ENCODE measurements at regions not wholly inside any gene's neighbourhood (a gene's known extent, or its start where the extent isn't known, plus 50 kb on each side); places are given as distances from the start of the nearest gene placed in this dataset.

- H3K4me1 Mint-ChIP-seq, result no peaks in the 10 kb centered on the region
These were observed 199.7 kb downstream of the TBXT start for GRCh38 chr6:165967810-165968407.

GRCh38 chr6:165963750-165964149 lies 203.9 kb downstream of the TBXT start:
- 72% methylated on average over 6 of the region's 6 CpGs for WGBS (ENCODE audit: insufficient coverage)
- intact Hi-C loops (cut with micrococcal nuclease), result no loop called here

More at GRCh38 chr6:165967810-165968407, 199.7 kb downstream of the TBXT start:
- no peak overlapping the region for H3K4me3 Mint-ChIP-seq
- Histone ChIP-seq H3K9ac (ENCODE audit: low read length) (no peak overlapping the region), H3K79me2 (ENCODE audit: control insufficient read depth, insufficient read depth, low read length) (no peaks in the 10 kb centered on the region), H3K36me3 (replicated peaks in 1 of 2; ENCODE audit: control extremely low read depth in 1 of 2, control insufficient read depth in 1 of 2, extremely low read depth in 1 of 2, insufficient read depth in 2 of 2, low read length in 1 of 2) (no peaks in the 10 kb centered on the region), H4K20me1 (ENCODE audit: control insufficient read depth, insufficient read depth, low read length, poor library complexity, severe bottlenecking) (no peaks in the 10 kb centered on the region), H3K4me2 (replicated peaks; ENCODE audit: low read depth, low read length, poor library complexity, severe bottlenecking) (no peak overlapping the region), H3K27ac (ENCODE audit: low read length in 2 of 2) (no peak overlapping the region), H2AFZ (ENCODE audit: insufficient read depth, low read depth, low read length, poor library complexity, severe bottlenecking) (no peak overlapping the region), H3K27me3 (replicated peaks in 1 of 4; ENCODE audit: control extremely low read depth in 1 of 4, control insufficient read depth in 3 of 4, insufficient read depth in 4 of 4, low read length in 3 of 4) (peaks cover 0 to 7% (median 0%) of the 10 kb centered on the region in 4 experiments), H3K4me3 (ENCODE audit: control extremely low read depth in 1 of 5, extremely low read depth in 1 of 5, insufficient read depth in 1 of 5, low read depth in 2 of 5, low read length in 4 of 5) (no peak overlapping the region), H3K4me1 (ENCODE audit: control insufficient read depth in 2 of 2, insufficient read depth in 2 of 2, low read length in 2 of 2) (no peaks in the 10 kb centered on the region), H3K9me3 (ENCODE audit: control extremely low read depth in 1 of 3, control insufficient read depth in 2 of 3, insufficient read depth in 1 of 3, low read length in 2 of 3) (no peaks in the 10 kb centered on the region)
- TF ChIP-seq EZH2 (IDR thresholded peaks at IDR 0.05; ENCODE audit: borderline replicate concordance, insufficient read depth, low read depth, low read length, poor library complexity, severe bottlenecking) (no peak), CTCF (IDR thresholded peaks at IDR 0.05) (no peak)
- 93% methylated on average over 4 of the region's 5 CpGs for WGBS (ENCODE audit: insufficient coverage)
- intact Hi-C loops (cut with micrococcal nuclease), result no loop called here
- H3K27me3 Mint-ChIP-seq, result peaks cover 8% of the 10 kb centered on the region
- no peaks in the 10 kb centered on the region for H3K9me3 Mint-ChIP-seq (ENCODE audit: insufficient read depth)
- POLR2A ChIA-PET, result no interaction called here
- DNase-seq, result no peak
- no peak overlapping the region for H3K27ac Mint-ChIP-seq
- no peak for ATAC-seq (ENCODE audit: low read depth)
- CTCF ChIA-PET, result no interaction called here

More at GRCh38 chr6:165963750-165964149, 203.9 kb downstream of the TBXT start:
- Histone ChIP-seq H3K36me3 (replicated peaks in 1 of 2; ENCODE audit: control extremely low read depth in 1 of 2, control insufficient read depth in 1 of 2, extremely low read depth in 1 of 2, insufficient read depth in 2 of 2, low read length in 1 of 2) (no peaks in the 10 kb centered on the region), H2AFZ (ENCODE audit: insufficient read depth, low read depth, low read length, poor library complexity, severe bottlenecking) (no peak overlapping the region), H4K20me1 (ENCODE audit: control insufficient read depth, insufficient read depth, low read length, poor library complexity, severe bottlenecking) (no peaks in the 10 kb centered on the region), H3K27me3 (replicated peaks in 1 of 4; ENCODE audit: control extremely low read depth in 1 of 4, control insufficient read depth in 3 of 4, insufficient read depth in 4 of 4, low read length in 3 of 4) (peaks cover 0 to 4% (median 0%) of the 10 kb centered on the region in 4 experiments), H3K27ac (ENCODE audit: low read length in 2 of 2) (no peak overlapping the region), H3K4me1 (ENCODE audit: control insufficient read depth in 2 of 2, insufficient read depth in 2 of 2, low read length in 2 of 2) (no peaks in the 10 kb centered on the region), H3K9ac (ENCODE audit: low read length) (no peak overlapping the region), H3K4me2 (replicated peaks; ENCODE audit: low read depth, low read length, poor library complexity, severe bottlenecking) (no peak overlapping the region), H3K4me3 (ENCODE audit: control extremely low read depth in 1 of 5, extremely low read depth in 1 of 5, insufficient read depth in 1 of 5, low read depth in 2 of 5, low read length in 4 of 5) (no peak overlapping the region), H3K79me2 (ENCODE audit: control insufficient read depth, insufficient read depth, low read length) (no peaks in the 10 kb centered on the region), H3K9me3 (ENCODE audit: control extremely low read depth in 1 of 3, control insufficient read depth in 2 of 3, insufficient read depth in 1 of 3, low read length in 2 of 3) (peaks cover 0 to 3% (median 0%) of the 10 kb centered on the region in 3 donors)
- H3K27me3 Mint-ChIP-seq, result peaks cover 8% of the 10 kb centered on the region
- TF ChIP-seq CTCF (IDR thresholded peaks at IDR 0.05) (no peak), EZH2 (IDR thresholded peaks at IDR 0.05; ENCODE audit: borderline replicate concordance, insufficient read depth, low read depth, low read length, poor library complexity, severe bottlenecking) (no peak)
- POLR2A ChIA-PET, result no interaction called here
- no peak overlapping the region for H3K4me3 Mint-ChIP-seq
- H3K4me1 Mint-ChIP-seq, result no peaks in the 10 kb centered on the region
- CTCF ChIA-PET, result no interaction called here
- H3K9me3 Mint-ChIP-seq (ENCODE audit: insufficient read depth), result no peaks in the 10 kb centered on the region
- DNase-seq, result no peak
- H3K27ac Mint-ChIP-seq, result no peak overlapping the region
- ATAC-seq (ENCODE audit: low read depth), result no peak

Data from B cell (primary cell).